GM18511 (cell line): ENCODE measurements at regions not wholly inside any gene's neighbourhood (a gene's known extent, or its start where the extent isn't known, plus 50 kb on each side); places are given as distances from the start of the nearest gene placed in this dataset.
"Not testable (repeated sequence)": the region's sequence is repeated elsewhere in the genome, so short reads cannot be mapped to it uniquely, and the experiment has no call there.

Experiments used
- ATAC-seq: cut with Tn5 transposase; IDR thresholded peaks from one replicate; pipeline ENCODE4 v1.9.1; 2021; ENCODE audit warnings: mild to moderate bottlenecking, moderate library complexity; ENCODE audit not compliant: unreplicated experiment

GRCh38 chr9:26789959-26790358 is 102.6 kb downstream of the CAAP1 start:
- no peak for ATAC-seq

- ATAC-seq: no peak
Measured at GRCh38 chr9:26786564-26786963, 106.0 kb downstream of the CAAP1 start.

DNA sequence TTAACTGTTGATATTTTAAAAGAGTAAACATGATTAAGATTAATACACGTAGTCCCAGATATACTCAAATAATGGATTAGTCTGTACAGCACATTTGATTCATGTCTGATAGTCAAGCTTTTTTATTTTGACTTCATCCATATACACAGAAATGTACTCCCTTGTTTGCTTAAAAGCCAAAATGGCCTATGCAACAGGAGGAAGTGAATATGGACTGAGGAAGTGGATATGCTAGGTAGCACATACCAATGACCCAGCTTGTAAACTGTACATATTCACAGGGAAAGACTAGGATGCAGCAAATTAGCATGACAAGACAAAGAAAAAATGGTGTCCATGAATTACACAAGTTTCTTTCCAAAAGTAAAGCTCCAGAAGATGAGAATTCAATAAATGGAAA is 109.7 kb downstream of the CAAP1 start:
- no peak for ATAC-seq

- ATAC-seq: no peak
Measured at GRCh38 chr9:26781906-26782305, 110.7 kb downstream of the CAAP1 start.

DNA sequence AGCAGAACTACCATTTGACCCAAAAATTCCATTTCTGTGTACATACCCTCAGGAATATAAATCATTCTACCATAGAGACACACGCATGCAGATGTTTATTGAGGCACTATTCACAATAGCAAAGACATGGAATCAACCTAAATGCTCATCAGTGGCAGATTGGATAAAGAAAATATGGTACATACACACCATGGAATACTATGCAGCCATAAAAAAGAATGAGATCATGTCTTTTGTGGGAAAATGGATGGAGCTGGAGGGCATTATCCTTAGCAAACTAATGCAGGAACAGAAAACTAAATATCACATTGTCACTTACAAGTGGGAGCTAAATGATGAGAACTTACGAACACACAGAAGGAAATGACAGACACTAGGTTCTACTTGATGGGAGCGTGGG is 112.3 kb downstream of the CAAP1 start:
- not testable (repeated sequence) for ATAC-seq

- ATAC-seq: no peak
Measured at GRCh38 chr9:26779062-26779461, 113.5 kb downstream of the CAAP1 start.

GRCh38 chr9:26775391-26775790 is 117.2 kb downstream of the CAAP1 start:
- no peak for ATAC-seq

DNA sequence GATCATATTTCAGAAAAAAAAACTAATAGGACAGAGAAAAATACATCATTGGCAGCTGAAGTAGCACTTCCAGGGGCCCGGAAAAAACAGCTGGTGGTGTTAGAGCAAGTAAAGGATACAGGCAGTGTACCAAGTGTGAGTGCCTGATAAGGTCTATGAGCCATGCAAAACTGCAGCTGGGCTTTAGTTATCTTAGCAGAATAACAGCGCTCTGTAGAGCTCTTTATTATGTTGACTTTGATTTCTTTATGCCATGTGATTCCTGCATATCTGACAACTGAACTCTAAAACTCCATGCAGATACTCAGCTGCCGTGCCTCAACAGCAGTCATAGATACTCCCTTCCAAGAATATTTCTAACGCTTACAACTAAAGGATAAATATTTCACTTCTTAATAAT is 119.5 kb downstream of the CAAP1 start:
- ATAC-seq: no peak

- ATAC-seq: no peak
Measured at GRCh38 chr9:26770821-26771220, 121.8 kb downstream of the CAAP1 start.

- ATAC-seq: no peak
Measured at GRCh38 chr9:26768145-26768544, 124.5 kb downstream of the CAAP1 start.

DNA sequence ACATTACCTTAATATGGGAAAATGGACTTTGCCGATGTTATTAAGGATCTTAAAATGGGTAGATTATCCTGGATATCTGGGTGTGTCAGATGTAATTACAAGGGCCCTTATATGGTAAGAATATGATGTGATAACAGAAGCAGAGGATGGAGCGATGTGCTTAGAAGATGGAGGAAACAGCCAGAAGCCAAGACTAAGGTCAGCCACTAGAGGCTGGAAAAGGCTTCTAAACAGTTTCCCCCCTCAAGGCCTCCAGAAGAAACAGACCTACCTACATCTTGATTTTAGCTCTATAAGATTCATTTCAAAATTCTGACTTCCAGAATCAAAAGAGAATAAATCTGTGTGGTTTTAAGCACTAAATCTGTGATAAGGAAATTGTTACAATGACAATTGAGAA is 131.9 kb downstream of the CAAP1 start:
- no peak for ATAC-seq

GRCh38 chr9:26758655-26759054 is 133.9 kb downstream of the CAAP1 start:
- no peak for ATAC-seq

- ATAC-seq: no peak
Measured at GRCh38 chr9:26756881-26757280, 135.7 kb downstream of the CAAP1 start.

GRCh38 chr9:26755476-26755875 is 137.1 kb downstream of the CAAP1 start:
- no peak for ATAC-seq

DNA sequence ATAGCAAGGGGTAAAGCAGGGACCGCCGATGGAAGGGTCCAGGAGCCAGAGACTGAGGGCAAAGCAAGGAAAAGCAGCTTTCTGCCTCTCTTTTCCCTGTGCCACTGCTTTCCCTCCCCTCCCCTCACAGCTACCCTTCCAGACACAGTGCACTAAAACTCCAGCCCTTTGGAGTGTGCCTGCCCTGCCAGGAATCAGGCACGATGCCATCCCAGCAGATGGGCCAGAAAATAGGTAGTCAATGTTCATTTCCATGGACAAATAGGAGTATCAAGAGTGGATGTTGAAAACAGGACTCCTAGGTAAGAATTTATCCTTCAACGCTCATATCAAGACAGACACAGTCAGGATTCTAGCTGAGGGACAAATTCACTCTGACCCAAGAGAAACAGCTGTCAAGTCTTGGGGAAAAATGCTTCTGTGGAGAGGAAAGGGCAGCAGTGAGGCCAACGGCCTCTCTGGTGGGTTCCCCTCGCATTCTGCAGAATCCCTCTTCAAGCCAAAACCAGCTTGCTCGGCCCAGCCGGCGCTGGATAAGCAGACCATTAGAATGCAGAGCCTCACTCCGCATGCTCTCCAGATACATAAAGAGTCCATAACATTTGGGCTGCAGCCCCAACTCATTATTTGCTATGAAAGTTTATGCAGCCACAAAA is 138.0 kb downstream of the CAAP1 start:
- no peak for ATAC-seq

DNA sequence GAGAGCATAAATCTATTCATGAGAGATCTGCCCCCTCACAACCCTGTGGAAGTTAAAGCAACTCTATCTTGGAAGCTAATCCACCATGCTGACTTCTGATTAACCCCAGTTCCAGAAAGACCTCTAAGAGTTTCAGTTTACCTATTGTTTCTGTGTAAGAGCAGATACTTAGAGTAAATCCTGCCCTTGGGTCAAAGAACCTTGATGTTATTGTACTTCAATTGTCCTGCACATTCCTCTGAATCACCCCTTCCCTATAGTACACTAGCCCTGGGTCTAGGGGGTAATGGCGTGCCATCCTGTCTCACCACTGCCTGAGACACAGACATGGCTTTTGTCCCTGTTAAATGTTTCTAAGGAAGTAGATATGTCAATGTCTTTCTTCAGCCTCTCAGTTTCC is 138.6 kb downstream of the CAAP1 start:
- no peak for ATAC-seq

DNA sequence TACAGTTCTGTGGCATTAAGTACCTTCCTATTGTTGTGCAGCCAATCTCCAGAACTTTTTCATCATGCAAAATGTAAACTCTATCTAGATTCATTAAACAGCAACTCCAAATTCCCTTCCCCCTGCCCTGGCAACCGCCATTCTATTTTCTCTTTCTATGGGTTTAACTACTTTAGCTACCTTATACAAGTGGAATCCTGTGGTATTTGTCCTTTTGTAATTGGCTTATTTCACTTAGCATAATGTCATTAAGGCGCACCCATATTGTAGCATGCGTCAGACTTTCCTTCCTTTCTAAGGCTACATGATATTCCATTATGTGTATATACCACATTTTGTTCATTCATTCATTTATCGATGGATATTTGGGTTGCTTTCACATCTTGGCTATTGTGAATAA is 142.4 kb downstream of the CAAP1 start:
- ATAC-seq: no peak

DNA sequence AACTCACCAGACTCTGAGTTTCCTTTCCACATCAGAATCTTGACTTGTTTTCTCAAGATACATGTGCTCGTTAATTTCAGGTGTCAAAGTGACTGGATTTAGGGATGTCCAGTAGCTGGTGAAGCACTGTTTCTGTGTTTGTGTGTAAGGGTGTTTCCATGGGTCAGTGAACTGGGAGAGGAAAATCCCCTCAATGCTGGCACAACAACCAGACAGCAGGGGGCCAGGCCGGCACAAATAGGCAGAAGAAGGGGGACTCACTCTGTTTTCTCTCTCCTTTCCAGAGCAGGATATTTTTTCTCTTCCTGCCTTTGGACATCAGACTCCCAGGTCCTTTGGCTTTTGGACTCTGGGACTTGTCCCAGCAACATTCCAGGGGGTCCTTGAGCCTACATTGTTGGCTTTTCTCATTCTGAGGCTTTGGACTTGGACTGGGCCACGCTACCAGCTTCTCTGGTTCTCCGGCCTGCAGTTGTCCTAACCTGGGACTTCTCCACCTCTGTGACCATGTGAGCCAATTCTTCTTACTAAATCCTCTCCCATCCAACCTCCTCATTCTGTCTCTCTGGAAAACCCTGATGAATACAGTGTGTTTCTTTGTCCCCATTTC is 144.0 kb downstream of the CAAP1 start:
- no peak for ATAC-seq

DNA sequence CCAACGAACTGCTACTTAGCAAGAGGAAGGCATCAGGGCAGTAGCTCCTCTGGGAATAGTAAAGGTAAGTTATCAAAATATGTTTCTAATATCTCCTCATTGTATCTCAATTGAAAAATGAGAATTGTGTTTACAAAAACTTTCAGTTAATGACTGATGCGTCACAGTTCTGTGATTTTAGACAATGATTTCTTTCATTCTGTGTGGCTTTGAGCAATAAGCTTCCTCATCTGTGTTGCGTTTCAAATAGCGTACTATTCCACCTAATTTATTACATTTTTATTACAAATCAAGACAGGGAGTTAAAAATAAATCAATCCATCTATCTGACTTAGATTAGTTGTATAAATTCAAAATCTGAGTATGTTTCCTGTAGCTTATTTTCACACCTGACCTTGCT is 145.0 kb downstream of the CAAP1 start:
- ATAC-seq: no peak

- ATAC-seq: peak; percentile 87
Measured at GRCh38 chr9:26746357-26747072, 146.1 kb downstream of the CAAP1 start.

GRCh38 chr9:26745111-26745510 is 147.5 kb downstream of the CAAP1 start:
- no peak for ATAC-seq

GRCh38 chr9:26744191-26744965 is 148.2 kb downstream of the CAAP1 start:
- ATAC-seq: no peak
